H1 (cell line): ENCODE measurements at regions not wholly inside any gene's neighbourhood (a gene's known extent, or its start where the extent isn't known, plus 50 kb on each side); places are given as distances from the start of the nearest gene placed in this dataset.

ENCODE experiments used
- CTCF ChIA-PET: fragments of 300-600 bp; sonication (Branson Sonifier 250); formaldehyde crosslinking; loops from one replicate; lab custom pipeline; 2021; ENCODE audit not compliant: partially characterized antibody; lab: Charles Lee
- POLR2A ChIA-PET: fragments of 300-600 bp; sonication (Branson Sonifier 250); formaldehyde crosslinking; loops from one replicate; lab custom pipeline; 2021; ENCODE audit warnings: inconsistent platforms; ENCODE audit not compliant: partially characterized antibody; lab: Charles Lee
- DNase-seq, 2 experiments: peaks; one replicate each; pipeline versions ENCODE4 v3.0.0 to v3.0.0-alpha.2; 2010 to 2022; ENCODE audit warnings: low spot score in 2 of 2, low read depth in 1 of 2, mixed read lengths in 1 of 2
- FAIRE-seq: peaks from 2 replicates; lab custom pipeline; 2011; peaks lifted over from hg19 to GRCh38; lab: Jason Lieb, UNC
- H2AFZ ChIP-seq: 2 replicates; pipeline ENCODE4 v1.8.1; 2012; ENCODE audit warnings: low read length, inconsistent platforms
- H2AK5ac ChIP-seq: 2 replicates; pipeline ENCODE4 v1.6.1; 2013; ENCODE audit warnings: low read depth, low read length
- H2BK120ac ChIP-seq: replicated peaks from 2 replicates; pipeline ENCODE3; 2013; ENCODE audit warnings: low read depth, low read length, inconsistent platforms
- H2BK12ac ChIP-seq: 2 replicates; pipeline ENCODE4 v1.6.1; 2013; ENCODE audit warnings: low read depth, low read length
- H2BK15ac ChIP-seq: 2 replicates; pipeline ENCODE4 v1.6.1; 2013; ENCODE audit warnings: low read length
- H2BK20ac ChIP-seq: 2 replicates; pipeline ENCODE4 v1.6.1; 2013; ENCODE audit warnings: low read length
- H2BK5ac ChIP-seq: 2 replicates; pipeline ENCODE4 v1.6.1; 2013; ENCODE audit warnings: low read depth, low read length
- H3K14ac ChIP-seq: 2 replicates; pipeline ENCODE4 v1.6.1; 2013; ENCODE audit warnings: inconsistent platforms; ENCODE audit not compliant: insufficient read length
- H3K18ac ChIP-seq: 2 replicates; pipeline ENCODE4 v1.6.1; 2013; ENCODE audit warnings: low read length; ENCODE audit errors: extremely low read depth
- H3K23ac ChIP-seq: 2 replicates; pipeline ENCODE4 v1.6.1; 2013; ENCODE audit warnings: inconsistent platforms; ENCODE audit not compliant: insufficient read length
- H3K23me2 ChIP-seq: 2 replicates; pipeline ENCODE4 v1.6.1; 2013; ENCODE audit warnings: low read depth, low read length
- H3K27ac ChIP-seq: 2 replicates; pipeline ENCODE4 v1.6.1; 2011; ENCODE audit warnings: low read depth, low read length, inconsistent platforms
- H3K27me3 ChIP-seq, 4 experiments: replicated peaks in 1 of 4; 1 replicate in 1 of 4; 2 replicates in 3 of 4; pipeline versions ENCODE4 v1.6.1 to v1.8.1; 2011 to 2013; ENCODE audit warnings: low read length in 3 of 4, mild to moderate bottlenecking in 3 of 4, inconsistent platforms in 2 of 4, mixed read lengths in 2 of 4, moderate library complexity in 1 of 4; ENCODE audit not compliant: control insufficient read depth in 3 of 4, insufficient read depth in 3 of 4; ENCODE audit errors: extremely low read depth in 1 of 4
- H3K36me3 ChIP-seq, 4 experiments: 2 replicates each; pipeline versions ENCODE4 v1.6.1 to v1.8.1; 2011 to 2013; ENCODE audit warnings: mild to moderate bottlenecking in 4 of 4, low read length in 3 of 4, moderate library complexity in 2 of 4, control low read depth in 1 of 4, inconsistent platforms in 1 of 4; ENCODE audit not compliant: insufficient read depth in 4 of 4, control insufficient read depth in 2 of 4
- H3K4ac ChIP-seq: replicated peaks from 2 replicates; pipeline ENCODE3; 2013; ENCODE audit warnings: low read length, low read depth, mixed read lengths, inconsistent platforms; ENCODE audit not compliant: insufficient read length
- H3K4me1 ChIP-seq, 4 experiments: replicated peaks in 1 of 4; 1 replicate in 1 of 4; 2 replicates in 3 of 4; pipeline versions ENCODE4 v1.6.1 to v1.8.1; 2011 to 2013; ENCODE audit warnings: low read length in 3 of 4, inconsistent platforms in 2 of 4, mixed read lengths in 1 of 4; ENCODE audit not compliant: insufficient read depth in 4 of 4, control insufficient read depth in 3 of 4
- H3K4me2 ChIP-seq, 2 experiments: 2 replicates each; pipeline versions ENCODE4 v1.6.1 to v1.8.1; 2011 to 2013; ENCODE audit warnings: low read depth in 2 of 2, low read length in 2 of 2, control low read depth in 1 of 2, inconsistent platforms in 1 of 2, mild to moderate bottlenecking in 1 of 2; ENCODE audit not compliant: insufficient read depth in 1 of 2
- H3K4me3 ChIP-seq, 4 experiments: fragments of 200-600, 300-600 bp in 1 of 4; sonication (generic), shearing (Covaris generic), sonication (Bioruptor Twin) in 1 of 4; 2 replicates each; pipeline versions ENCODE4 v1.5.1 to v1.8.1; 2011 to 2016; ENCODE audit warnings: low read length in 4 of 4, low read depth in 3 of 4, control low read depth in 2 of 4, inconsistent platforms in 2 of 4, mild to moderate bottlenecking in 2 of 4, mixed read lengths in 1 of 4, moderate library complexity in 1 of 4; ENCODE audit not compliant: insufficient read depth in 2 of 4; ENCODE audit errors: extremely low read depth in 1 of 4
- H3K56ac ChIP-seq: replicated peaks from 2 replicates; pipeline ENCODE3; 2013; ENCODE audit warnings: low read depth, mild to moderate bottlenecking, mixed read lengths, low read length, inconsistent platforms; ENCODE audit not compliant: insufficient read length
- H3K79me1 ChIP-seq: 2 replicates; pipeline ENCODE4 v1.6.1; 2013; ENCODE audit warnings: low read depth, low read length, control low read depth
- H3K79me2 ChIP-seq, 2 experiments: 2 replicates each; pipeline versions ENCODE4 v1.6.1 to v1.8.1; 2012 to 2013; ENCODE audit warnings: low read length in 2 of 2, mild to moderate bottlenecking in 2 of 2, inconsistent platforms in 1 of 2; ENCODE audit not compliant: insufficient read depth in 2 of 2, control insufficient read depth in 1 of 2
- H3K9ac ChIP-seq, 4 experiments: replicated peaks in 1 of 4; 1 replicate in 1 of 4; 2 replicates in 3 of 4; pipeline versions ENCODE4 v1.6.1 to v1.8.1; 2011 to 2013; ENCODE audit warnings: low read depth in 3 of 4, low read length in 3 of 4, control low read depth in 2 of 4, mild to moderate bottlenecking in 2 of 4, moderate library complexity in 2 of 4, inconsistent platforms in 1 of 4; ENCODE audit errors: extremely low read depth in 1 of 4
- H3K9me3 ChIP-seq, 2 experiments: 2 replicates each; pipeline versions ENCODE4 v1.6.1 to v1.8.1; 2012 to 2013; ENCODE audit warnings: mild to moderate bottlenecking in 2 of 2, moderate library complexity in 2 of 2, control low read depth in 1 of 2, inconsistent platforms in 1 of 2, low read depth in 1 of 2, low read length in 1 of 2, mixed read lengths in 1 of 2; ENCODE audit not compliant: insufficient read depth in 2 of 2
- H4K20me1 ChIP-seq, 2 experiments: replicated peaks in 1 of 2; 2 replicates each; pipeline versions ENCODE3 to v1.8.1; 2011 to 2013; ENCODE audit warnings: inconsistent platforms in 2 of 2, low read length in 2 of 2, mild to moderate bottlenecking in 1 of 2; ENCODE audit not compliant: insufficient read depth in 2 of 2, control insufficient read depth in 1 of 2
- H4K5ac ChIP-seq: 2 replicates; pipeline ENCODE4 v1.6.1; 2013; ENCODE audit warnings: low read length, low read depth, mixed read lengths, inconsistent platforms; ENCODE audit not compliant: insufficient read length
- H4K8ac ChIP-seq: 2 replicates; pipeline ENCODE4 v1.8.0; 2013; ENCODE audit warnings: mild to moderate bottlenecking, moderate library complexity, low read length, inconsistent platforms; ENCODE audit not compliant: insufficient read depth; ENCODE audit errors: extremely low read depth
- H4K91ac ChIP-seq: replicated peaks from 2 replicates; pipeline ENCODE3; 2013; ENCODE audit warnings: low read length, mixed read lengths, inconsistent platforms; ENCODE audit not compliant: insufficient read length
- HDAC2 ChIP-seq, 2 experiments: fragments of 300-600 bp in 1 of 2; sonication (generic) in 1 of 2; IDR thresholded peaks; 2 replicates each; pipeline ENCODE4 v1.6.1; 2011 to 2012; ENCODE audit warnings: low read depth in 2 of 2, low read length in 2 of 2, mild to moderate bottlenecking in 2 of 2, moderate library complexity in 2 of 2, borderline replicate concordance in 1 of 2, inconsistent platforms in 1 of 2
- RXRA ChIP-seq: IDR thresholded peaks from 2 replicates; pipeline ENCODE4 v1.6.1; 2011; ENCODE audit warnings: low read depth, mild to moderate bottlenecking, low read length, moderate library complexity; ENCODE audit not compliant: insufficient read depth
- WGBS, 2 experiments: shearing (Covaris generic) in 1 of 2; methylation state at CpG; one replicate each; pipeline versions ENCODE4 v1.1.6 to v1.1.7; 2013 to 2015; ENCODE audit warnings: low lambda C conversion rate in 2 of 2, mixed read lengths in 2 of 2, inconsistent platforms in 1 of 2, low coverage in 1 of 2, missing lambda C conversion rate in 1 of 2; ENCODE audit not compliant: insufficient replicate concordance in 2 of 2, insufficient coverage in 1 of 2, insufficient read length in 1 of 2; ENCODE audit errors: extremely low coverage in 1 of 2, missing lambda C conversion rate in 1 of 2; 5-methylcytosine and 5-hydroxymethylcytosine counted together

- CTCF ChIA-PET, result no interaction called here
- Histone ChIP-seq H2AFZ (no peak overlapping the region), H3K27ac (no peak overlapping the region), H2BK20ac (no peak overlapping the region), H3K14ac (no peak overlapping the region), H2BK12ac (no peak overlapping the region), H3K18ac (no peak overlapping the region), H4K8ac (no peak overlapping the region), H3K9me3 (no peaks in the 10 kb centered on the region), H3K79me2 (no peaks in the 10 kb centered on the region), H3K56ac (no peak overlapping the region), H3K4me2 (no peak overlapping the region), H3K79me1 (no peaks in the 10 kb centered on the region), H2BK120ac (no peak overlapping the region), H2BK5ac (no peak overlapping the region), H3K4me1 (peaks cover 0 to 8% (median under 1%) of the 10 kb centered on the region in 4 experiments; a peak in 1 of 7 replicates), H4K20me1 (no peaks in the 10 kb centered on the region), H3K4me3 (no peak overlapping the region), H3K23ac (no peak overlapping the region), H3K27me3 (no peaks in the 10 kb centered on the region), H4K91ac (no peak overlapping the region), H3K36me3 (no peaks in the 10 kb centered on the region), H3K9ac (no peak overlapping the region), H2AK5ac (no peak overlapping the region), H4K5ac (no peak overlapping the region)
- POLR2A ChIA-PET, result no interaction called here
- FAIRE-seq, result no peak
- DNase-seq, result no peak
- TF ChIP-seq HDAC2 (IDR thresholded peaks at IDR 0.05; ENCODE audit: borderline replicate concordance in 1 of 2, low read depth in 2 of 2, low read length in 2 of 2) (no peak), RXRA (no peak)
- TF ChIP-seq, all 59 proteins: peak for 0
- Histone ChIP-seq H3K4ac (no peak overlapping the region), H2BK15ac (no peak overlapping the region), H3K23me2 (no peaks in the 10 kb centered on the region)
- 94% methylated on average over 4 of the region's 4 CpGs; no CpG with 5 or more reads in 1 of the 2 experiments for WGBS, 2 experiments
These were observed 193.7 kb upstream of the RORA start for GRCh38 chr15:61422773-61423172.
